ENCODE measurements at regions not wholly inside any gene's neighbourhood (a gene's known extent, or its start where the extent isn't known, plus 50 kb on each side); places are given as distances from the start of the nearest gene placed in this dataset.

GRCh38 chr1:232409584-232409983 lies 220.3 kb downstream of the SIPA1L2 start:
- no peak for DNase-seq

DNA sequence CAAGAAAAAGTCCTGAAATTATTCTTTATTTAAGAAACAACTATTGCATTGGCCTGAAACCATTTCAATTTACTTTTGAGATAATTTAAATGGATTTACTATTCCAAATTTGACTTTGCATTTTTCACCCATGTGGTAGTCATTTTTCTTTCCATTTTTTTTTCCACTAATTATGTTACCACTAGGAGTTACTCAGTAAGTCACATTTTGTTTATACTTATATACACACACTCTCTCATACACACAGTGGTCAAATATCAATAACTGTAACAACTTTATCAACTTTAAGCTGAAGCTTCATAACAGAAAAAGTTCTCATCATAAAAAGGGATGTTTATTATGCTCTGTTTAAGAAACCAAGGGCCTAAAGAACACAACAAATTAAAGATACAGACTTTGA lies 222.8 kb downstream of the SIPA1L2 start:
- DNase-seq: no peak

GRCh38 chr1:232405781-232406180 lies 224.2 kb downstream of the SIPA1L2 start:
- DNase-seq: no peak

DNA sequence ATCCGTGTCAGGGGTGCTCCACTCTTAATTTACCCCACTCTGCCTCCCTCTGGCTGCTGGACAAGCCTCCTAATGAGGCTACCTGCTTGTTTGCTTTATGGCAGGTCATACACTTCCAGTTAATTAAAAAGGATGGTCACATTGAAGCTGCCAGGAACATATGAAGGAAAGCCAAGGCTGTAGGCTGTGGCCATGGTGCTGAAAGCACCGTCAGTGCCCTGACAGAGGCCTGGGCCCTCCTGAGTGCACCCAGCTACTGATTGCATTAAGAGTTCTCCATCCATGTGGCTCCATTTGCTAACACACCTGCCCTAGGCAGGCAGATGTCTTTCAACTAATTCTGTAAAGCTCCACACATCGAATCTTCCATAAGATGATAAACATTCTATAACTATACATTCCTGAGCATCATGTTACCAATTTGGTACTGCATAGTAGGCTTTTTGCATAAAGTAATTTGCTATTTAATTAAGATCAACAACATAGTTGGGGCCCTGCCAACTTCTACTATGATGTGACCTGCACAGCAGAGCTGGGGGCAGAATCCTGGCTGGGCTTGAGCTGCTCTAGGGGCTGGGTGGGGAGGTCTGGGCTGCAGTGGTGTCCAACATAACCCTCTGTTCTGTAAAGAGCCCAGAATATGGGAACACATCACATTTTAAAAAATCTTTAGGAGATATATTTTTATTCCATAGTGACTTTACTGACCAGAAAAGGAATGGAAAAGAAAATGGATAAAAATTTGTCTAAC lies 224.8 kb downstream of the SIPA1L2 start:
- DNase-seq: no peak

GRCh38 chr1:232404227-232404626 lies 225.7 kb downstream of the SIPA1L2 start:
- no peak for DNase-seq

DNA sequence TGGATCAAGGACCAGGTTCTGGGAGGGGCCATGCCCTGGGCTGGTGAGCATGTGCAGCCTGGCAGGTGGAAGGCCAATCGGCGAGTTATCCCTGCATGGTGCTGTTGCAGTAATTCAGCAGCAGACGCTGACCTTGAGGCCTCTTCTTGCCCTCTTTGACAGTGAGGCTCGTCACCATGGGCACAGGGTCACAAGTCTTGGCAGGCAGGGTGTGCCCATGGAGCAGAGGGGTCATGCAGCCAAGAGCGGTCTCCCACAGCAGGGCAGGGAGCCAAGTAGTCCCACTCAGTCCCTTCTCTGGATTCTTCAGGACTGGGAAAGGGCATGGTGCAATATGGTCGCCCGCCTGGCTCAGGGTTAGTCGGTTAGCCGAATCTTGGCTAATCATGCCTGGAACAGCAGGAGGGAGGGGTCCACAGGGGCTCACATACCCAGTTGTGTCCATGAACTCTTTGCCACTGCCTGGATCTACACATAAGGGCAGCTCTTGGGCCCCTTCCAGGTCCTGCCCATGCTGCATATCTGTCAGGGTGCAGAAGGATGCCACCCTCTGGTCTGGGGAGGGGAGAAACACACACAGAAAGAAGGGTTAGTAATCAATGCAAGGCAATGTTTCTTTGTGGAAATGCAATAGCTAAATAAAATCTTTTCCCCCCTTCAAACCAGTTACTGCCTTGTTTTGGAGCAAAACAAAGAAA lies 226.8 kb downstream of the SIPA1L2 start:
- DNase-seq: no peak

- no peak for DNase-seq
Observed at GRCh38 chr1:232398823-232399222, 231.1 kb downstream of the SIPA1L2 start.

GRCh38 chr1:232393444-232394146 lies 236.3 kb downstream of the SIPA1L2 start:
- no peak for DNase-seq

DNA sequence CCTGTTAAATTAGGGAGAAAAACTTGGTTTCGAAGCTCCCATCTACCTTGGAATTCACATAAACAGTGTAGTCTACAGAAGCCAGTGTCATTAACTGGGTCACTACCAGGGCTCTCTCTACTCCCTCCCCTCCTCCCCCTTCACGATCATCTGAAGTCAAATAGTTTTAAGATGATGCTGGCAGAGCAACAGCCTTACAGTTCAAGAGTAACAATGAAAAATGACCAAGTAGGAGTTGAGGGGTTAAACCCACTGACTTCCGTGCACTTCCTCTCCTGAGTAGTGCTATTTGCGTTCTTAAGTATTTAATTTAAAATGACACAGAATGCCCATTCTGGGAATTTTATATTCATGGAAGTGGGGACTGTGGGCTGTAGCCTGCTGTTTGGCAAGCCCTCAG lies 236.9 kb downstream of the SIPA1L2 start:
- DNase-seq: no peak

GRCh38 chr1:232390590-232390989 lies 239.3 kb downstream of the SIPA1L2 start:
- no peak for DNase-seq

GRCh38 chr1:232389744-232390143 lies 240.2 kb downstream of the SIPA1L2 start:
- DNase-seq: no peak

DNA sequence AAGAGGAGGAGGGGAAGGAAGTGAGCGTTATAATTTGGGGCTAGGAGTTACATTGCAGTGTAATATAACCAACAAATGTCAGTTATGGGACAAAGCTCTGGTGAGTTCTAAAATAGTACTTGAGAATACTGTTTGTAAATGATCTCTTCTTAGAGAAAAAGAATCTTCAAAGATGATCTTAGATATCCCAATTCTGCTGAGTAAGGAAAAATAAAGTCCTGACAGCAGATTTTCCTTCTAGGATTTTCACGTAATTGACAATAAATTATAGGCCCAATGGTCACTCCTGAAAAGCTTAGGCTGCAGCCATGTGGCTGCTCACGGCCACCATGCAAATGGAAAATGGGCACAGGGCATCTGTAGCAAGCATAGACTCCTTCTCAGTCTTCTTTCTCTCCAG lies 241.6 kb downstream of the SIPA1L2 start:
- DNase-seq: no peak

- DNase-seq: no peak
Observed at GRCh38 chr1:232386721-232387510, 243.0 kb downstream of the SIPA1L2 start.

- DNase-seq: no peak
Observed at GRCh38 chr1:232386294-232386693, 243.6 kb downstream of the SIPA1L2 start.

GRCh38 chr1:232385221-232385620 lies 244.7 kb downstream of the SIPA1L2 start:
- DNase-seq: no peak

DNA sequence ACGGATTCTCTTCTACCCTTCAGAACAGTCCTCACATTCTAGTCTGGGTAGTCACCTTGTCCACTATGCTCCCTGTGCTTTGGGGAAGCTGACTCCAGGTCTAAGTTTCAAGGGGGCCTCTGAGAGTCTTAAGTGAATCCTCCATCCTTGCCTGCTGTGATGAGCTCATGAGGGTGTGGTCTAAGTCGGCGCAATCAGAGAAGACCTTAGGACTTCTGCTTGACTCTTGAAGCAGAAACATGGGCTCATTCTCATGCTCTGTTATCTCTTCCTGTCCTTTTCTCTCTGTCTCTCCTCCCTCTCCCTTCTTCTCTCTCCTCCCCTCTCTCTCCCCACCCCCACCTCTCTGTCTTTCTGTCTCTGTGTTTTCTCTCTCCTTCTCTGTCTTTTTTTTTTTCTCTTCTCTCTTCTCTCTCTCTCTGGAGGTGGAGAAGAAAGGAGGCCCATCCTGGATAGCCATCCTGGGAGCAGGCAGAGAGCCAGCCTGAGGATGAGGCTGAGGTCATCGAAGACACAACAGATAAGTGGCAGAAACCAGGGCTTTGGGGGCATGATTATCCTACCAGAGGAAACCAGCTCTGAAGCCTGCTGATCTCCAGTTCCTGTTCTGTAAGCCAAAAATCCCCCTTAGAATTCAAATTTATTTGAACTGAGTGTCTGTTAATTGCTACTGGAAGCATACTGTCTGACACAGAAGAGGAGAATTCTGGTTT lies 245.6 kb downstream of the SIPA1L2 start:
- no peak for DNase-seq

GRCh38 chr1:232383455-232384123 lies 246.3 kb downstream of the SIPA1L2 start:
- DNase-seq: no peak

GRCh38 chr1:232382671-232383070 lies 247.3 kb downstream of the SIPA1L2 start:
- no peak for DNase-seq

DNA sequence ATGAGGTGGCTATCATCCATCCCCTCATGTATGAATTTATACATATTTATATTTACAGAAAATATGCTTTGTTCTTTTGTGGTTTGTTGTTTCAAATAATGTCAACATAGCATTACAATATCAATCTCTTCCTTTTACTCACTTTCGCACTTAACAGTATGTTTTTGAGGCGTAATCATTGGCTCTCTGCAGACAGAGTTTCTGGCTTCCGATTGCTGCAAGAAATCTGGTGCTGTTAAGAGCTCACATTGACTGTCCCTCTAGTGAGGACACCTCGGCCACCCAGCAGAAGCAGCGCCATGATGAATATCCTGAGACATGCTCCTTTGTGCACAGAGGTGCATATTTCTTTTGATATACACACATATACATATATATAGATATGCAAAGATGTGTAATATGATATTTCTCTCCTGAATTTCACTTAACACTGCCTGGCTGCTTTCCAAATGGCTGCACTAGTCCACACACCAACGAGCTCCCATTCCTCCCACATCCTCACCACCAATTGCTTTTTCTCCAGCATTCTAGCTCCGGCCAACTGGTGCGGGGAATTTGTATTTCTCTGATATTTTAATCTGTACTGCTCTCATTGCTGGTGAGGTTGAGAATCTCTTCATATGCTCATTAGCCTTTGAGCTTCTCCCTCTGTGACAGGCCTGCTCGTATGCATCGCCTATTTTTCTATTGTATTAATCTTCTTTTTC lies 248.4 kb downstream of the SIPA1L2 start:
- DNase-seq: no peak

DNA sequence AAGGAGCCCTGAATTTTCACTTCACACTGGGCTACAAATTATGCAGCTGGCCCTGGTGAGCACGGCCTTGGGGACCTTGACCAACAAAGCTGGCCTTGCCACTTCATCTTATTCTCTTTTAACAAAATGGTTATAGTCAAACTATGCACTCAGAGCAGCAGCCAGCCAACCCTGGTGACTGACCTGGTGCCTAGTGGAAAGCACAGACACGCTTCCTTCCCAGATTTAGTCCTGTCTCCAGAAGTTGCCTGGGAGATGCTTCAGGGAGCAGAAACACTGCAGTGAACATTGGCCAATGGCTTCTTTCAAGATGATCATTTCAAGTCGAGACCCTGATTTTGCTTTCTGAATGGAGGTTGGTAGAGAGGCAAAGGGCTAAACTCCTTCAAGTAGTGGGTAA lies 249.3 kb downstream of the SIPA1L2 start:
- no peak for DNase-seq

DNA sequence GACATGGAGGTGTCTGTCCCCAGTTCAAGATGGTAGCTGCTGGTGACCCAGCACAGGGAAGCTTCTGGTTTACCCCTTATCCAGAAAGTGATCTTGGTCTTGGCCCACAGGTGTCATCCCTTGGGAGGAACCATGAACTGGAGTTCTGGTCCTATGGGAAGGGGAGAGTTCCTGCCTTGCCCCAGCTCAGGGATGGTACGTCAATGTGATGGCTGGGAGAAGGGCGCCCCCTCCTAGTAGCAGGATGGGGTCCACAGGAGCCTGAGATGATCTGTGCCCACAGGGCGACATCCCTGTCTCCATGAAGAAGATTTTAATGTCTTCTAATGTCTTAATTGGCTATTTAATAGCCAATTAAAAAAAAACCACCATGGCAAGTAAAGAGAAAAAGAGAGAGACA lies 249.8 kb downstream of the SIPA1L2 start:
- DNase-seq: no peak

Measured in right hindlimb (tissue), 1 donor.